ENCODE measurements at regions not wholly inside any gene's neighbourhood (a gene's known extent, or its start where the extent isn't known, plus 50 kb on each side); places are given as distances from the start of the nearest gene placed in this dataset.

DNA sequence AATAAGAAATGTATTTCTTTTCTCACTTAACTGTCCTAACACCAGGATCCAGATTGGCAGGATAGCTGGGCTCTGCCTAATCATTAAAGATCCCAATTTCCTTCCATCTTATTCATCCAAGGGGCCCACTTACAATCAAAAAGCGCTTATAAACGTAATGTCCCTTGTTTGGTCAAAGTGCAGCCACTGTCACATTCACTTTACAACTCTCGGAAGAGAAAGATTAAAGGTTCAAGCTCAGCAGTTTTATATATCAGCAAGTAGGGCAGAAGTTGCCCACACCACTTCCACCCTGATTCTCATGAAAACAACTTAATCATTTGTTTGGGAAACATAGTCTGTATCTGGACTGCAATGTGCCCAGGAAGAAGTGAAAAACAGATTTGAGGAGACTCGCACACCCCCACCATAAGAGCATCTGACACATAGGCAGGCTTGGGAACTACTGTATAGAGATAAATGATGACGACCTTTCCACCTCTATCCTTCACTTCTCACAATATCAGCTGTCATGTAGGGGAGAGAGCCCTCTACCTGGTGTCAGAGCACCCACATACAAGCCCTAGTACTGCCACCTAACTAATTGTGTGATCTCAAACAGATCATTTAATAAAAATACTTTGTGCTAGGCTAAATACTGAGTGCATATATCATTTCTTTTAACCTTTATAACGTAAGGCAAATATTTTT lies 80.8 kb downstream of the CAPZA3 start:
- no peak overlapping the region for H3K9ac ChIP-seq (ENCODE audit: low read depth in 1 of 2, low read length in 2 of 2)
- no peak overlapping the region for H3K27ac ChIP-seq (ENCODE audit: low read depth in 1 of 2, low read length in 2 of 2)
- H3K36me3 ChIP-seq (ENCODE audit: control insufficient read depth in 4 of 4, insufficient read depth in 3 of 4, low read depth in 1 of 4, low read length in 3 of 4) = no peaks in the 10 kb centered on the region
- DNase-seq (ENCODE audit: low spot score) = no peak
- H3K27me3 ChIP-seq (ENCODE audit: control insufficient read depth in 4 of 4, insufficient read depth in 4 of 4, low read length in 3 of 4) = no peaks in the 10 kb centered on the region
- no peak overlapping the region for H3K4me3 ChIP-seq (ENCODE audit: low read depth in 1 of 3, low read length in 3 of 3)
- H3K9me3 ChIP-seq (ENCODE audit: control insufficient read depth in 4 of 4, low read length in 3 of 4) = no peaks in the 10 kb centered on the region
- no peaks in the 10 kb centered on the region for H3K4me1 ChIP-seq (ENCODE audit: control insufficient read depth in 4 of 4, insufficient read depth in 4 of 4, low read length in 3 of 4)
- 80% methylated on average over 6 of the region's 6 CpGs for WGBS
- TF ChIP-seq FOXA2 (IDR thresholded peaks at IDR 0.05) (no peak), EGR1 (IDR thresholded peaks at IDR 0.05; ENCODE audit: low read depth in 2 of 2) (no peak), HNF4A (conservative IDR thresholded peaks at IDR 0.05) (no peak), GABPA (IDR thresholded peaks at IDR 0.05 in 1 of 2, conservative IDR thresholded peaks at IDR 0.05 in 1 of 2) (no peak), TAF1 (conservative IDR thresholded peaks at IDR 0.05) (no peak), HNF4G (IDR thresholded peaks at IDR 0.05) (no peak)
- TF ChIP-seq, protein P1, sequence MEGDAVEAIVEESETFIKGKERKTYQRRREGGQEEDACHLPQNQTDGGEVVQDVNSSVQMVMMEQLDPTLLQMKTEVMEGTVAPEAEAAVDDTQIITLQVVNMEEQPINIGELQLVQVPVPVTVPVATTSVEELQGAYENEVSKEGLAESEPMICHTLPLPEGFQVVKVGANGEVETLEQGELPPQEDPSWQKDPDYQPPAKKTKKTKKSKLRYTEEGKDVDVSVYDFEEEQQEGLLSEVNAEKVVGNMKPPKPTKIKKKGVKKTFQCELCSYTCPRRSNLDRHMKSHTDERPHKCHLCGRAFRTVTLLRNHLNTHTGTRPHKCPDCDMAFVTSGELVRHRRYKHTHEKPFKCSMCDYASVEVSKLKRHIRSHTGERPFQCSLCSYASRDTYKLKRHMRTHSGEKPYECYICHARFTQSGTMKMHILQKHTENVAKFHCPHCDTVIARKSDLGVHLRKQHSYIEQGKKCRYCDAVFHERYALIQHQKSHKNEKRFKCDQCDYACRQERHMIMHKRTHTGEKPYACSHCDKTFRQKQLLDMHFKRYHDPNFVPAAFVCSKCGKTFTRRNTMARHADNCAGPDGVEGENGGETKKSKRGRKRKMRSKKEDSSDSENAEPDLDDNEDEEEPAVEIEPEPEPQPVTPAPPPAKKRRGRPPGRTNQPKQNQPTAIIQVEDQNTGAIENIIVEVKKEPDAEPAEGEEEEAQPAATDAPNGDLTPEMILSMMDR (IDR thresholded peaks at IDR 0.05; ENCODE audit: low read depth, low read length, missing input control) = no peak

DNA sequence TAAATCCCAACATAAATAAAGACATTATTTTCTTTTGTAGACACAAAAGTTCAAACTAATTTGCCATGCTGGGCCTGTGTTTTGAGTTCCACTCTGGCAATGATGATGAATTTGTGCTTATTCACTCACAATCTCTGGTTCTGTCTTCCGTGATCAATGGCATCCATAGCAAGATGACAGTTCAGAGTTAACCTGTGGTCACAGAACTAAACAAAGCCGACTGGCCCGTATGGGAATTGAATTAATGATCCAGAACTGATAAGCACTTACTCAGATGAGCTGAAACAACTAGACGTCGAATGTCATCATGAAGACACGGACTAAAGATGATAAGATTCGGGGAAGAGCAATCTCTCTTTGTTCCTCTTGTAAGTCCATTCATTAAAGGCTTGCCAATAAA lies 81.6 kb downstream of the CAPZA3 start:
- Histone ChIP-seq H3K4me3 (ENCODE audit: low read depth in 1 of 3, low read length in 3 of 3) (no peak overlapping the region), H3K9me3 (ENCODE audit: control insufficient read depth in 4 of 4, low read length in 3 of 4) (no peaks in the 10 kb centered on the region), H3K4me1 (ENCODE audit: control insufficient read depth in 4 of 4, insufficient read depth in 4 of 4, low read length in 3 of 4) (no peaks in the 10 kb centered on the region), H3K9ac (ENCODE audit: low read depth in 1 of 2, low read length in 2 of 2) (no peak overlapping the region), H3K36me3 (ENCODE audit: control insufficient read depth in 4 of 4, insufficient read depth in 3 of 4, low read depth in 1 of 4, low read length in 3 of 4) (no peaks in the 10 kb centered on the region), H3K27me3 (ENCODE audit: control insufficient read depth in 4 of 4, insufficient read depth in 4 of 4, low read length in 3 of 4) (no peaks in the 10 kb centered on the region), H3K27ac (ENCODE audit: low read depth in 1 of 2, low read length in 2 of 2) (no peak overlapping the region)
- 87% methylated on average over 7 of the region's 7 CpGs for WGBS
- DNase-seq (ENCODE audit: low spot score) = no peak
- TF ChIP-seq TAF1 (conservative IDR thresholded peaks at IDR 0.05) (no peak), JUND (IDR thresholded peaks at IDR 0.05) (no peak), HNF4A (conservative IDR thresholded peaks at IDR 0.05) (no peak), SP1 (IDR thresholded peaks at IDR 0.05) (no peak), GABPA (IDR thresholded peaks at IDR 0.05 in 1 of 2, conservative IDR thresholded peaks at IDR 0.05 in 1 of 2) (no peak), FOXA1 (IDR thresholded peaks at IDR 0.05) (no peak), ATF3 (IDR thresholded peaks at IDR 0.05) (no peak), YY1 (IDR thresholded peaks at IDR 0.05) (no peak), FOXA2 (IDR thresholded peaks at IDR 0.05) (no peak), RXRA (IDR thresholded peaks at IDR 0.05) (no peak), EGR1 (IDR thresholded peaks at IDR 0.05; ENCODE audit: low read depth in 2 of 2) (no peak), NR2F2 (IDR thresholded peaks at IDR 0.05) (no peak), RAD21 (IDR thresholded peaks at IDR 0.05) (no peak), HNF4G (IDR thresholded peaks at IDR 0.05) (no peak)
- TF ChIP-seq, protein P1 (IDR thresholded peaks at IDR 0.05; ENCODE audit: low read depth, low read length, missing input control) = no peak
- TF ChIP-seq, protein P2, sequence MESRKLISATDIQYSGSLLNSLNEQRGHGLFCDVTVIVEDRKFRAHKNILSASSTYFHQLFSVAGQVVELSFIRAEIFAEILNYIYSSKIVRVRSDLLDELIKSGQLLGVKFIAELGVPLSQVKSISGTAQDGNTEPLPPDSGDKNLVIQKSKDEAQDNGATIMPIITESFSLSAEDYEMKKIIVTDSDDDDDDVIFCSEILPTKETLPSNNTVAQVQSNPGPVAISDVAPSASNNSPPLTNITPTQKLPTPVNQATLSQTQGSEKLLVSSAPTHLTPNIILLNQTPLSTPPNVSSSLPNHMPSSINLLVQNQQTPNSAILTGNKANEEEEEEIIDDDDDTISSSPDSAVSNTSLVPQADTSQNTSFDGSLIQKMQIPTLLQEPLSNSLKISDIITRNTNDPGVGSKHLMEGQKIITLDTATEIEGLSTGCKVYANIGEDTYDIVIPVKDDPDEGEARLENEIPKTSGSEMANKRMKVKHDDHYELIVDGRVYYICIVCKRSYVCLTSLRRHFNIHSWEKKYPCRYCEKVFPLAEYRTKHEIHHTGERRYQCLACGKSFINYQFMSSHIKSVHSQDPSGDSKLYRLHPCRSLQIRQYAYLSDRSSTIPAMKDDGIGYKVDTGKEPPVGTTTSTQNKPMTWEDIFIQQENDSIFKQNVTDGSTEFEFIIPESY (IDR thresholded peaks at IDR 0.05) = no peak
- TF ChIP-seq, protein P3, sequence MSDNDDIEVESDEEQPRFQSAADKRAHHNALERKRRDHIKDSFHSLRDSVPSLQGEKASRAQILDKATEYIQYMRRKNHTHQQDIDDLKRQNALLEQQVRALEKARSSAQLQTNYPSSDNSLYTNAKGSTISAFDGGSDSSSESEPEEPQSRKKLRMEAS (IDR thresholded peaks at IDR 0.05) = no peak

All from liver (tissue), 8 donors.